Activated naive CD4-positive, alpha-beta T cell treated with anti-CD3 and anti-CD28 coated beads, Interleukin-2, amount 50 U/mL, for 24 hours (primary cell): ENCODE measurements at regions not wholly inside any gene's neighbourhood (a gene's known extent, or its start where the extent isn't known, plus 50 kb on each side); places are given as distances from the start of the nearest gene placed in this dataset.

Experiments
- H3K27ac Mint-ChIP-seq: one replicate; pipeline ENCODE4 v1.8.0; 2021; ENCODE audit warnings: mild to moderate bottlenecking, mixed read lengths
- H3K27me3 Mint-ChIP-seq: one replicate; pipeline ENCODE4 v1.8.0; 2021; ENCODE audit warnings: mixed read lengths
- H3K36me3 Mint-ChIP-seq: one replicate; pipeline ENCODE4 v1.8.0; 2021; ENCODE audit warnings: mixed read lengths
- H3K4me1 Mint-ChIP-seq: one replicate; pipeline ENCODE4 v1.8.0; 2021; ENCODE audit warnings: mixed read lengths
- H3K4me3 Mint-ChIP-seq: one replicate; pipeline ENCODE4 v1.8.0; 2021; ENCODE audit warnings: mild to moderate bottlenecking, mixed read lengths
- H3K9me3 Mint-ChIP-seq: one replicate; pipeline ENCODE4 v1.8.0; 2021; ENCODE audit warnings: mixed read lengths

DNA sequence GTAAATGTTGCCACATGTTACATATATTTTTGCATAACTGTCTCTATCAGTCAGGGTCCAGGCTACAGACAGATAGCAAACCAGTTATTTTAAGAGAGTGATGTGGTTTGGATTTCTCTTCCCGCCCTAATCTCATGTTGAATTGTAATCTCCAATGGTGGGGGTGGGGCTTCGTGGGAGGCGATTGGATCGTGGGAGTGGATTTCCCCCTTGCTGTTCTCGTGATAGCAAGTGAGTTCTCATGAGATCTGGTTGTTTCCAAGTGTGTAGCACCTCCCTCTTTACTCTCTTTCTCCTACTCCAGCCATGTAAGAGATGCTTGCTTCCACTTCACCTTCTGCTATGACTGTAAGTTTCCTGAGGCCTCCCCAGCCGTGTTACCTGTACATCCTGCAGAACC, 704.2 kb upstream of the TBX3 start:
- H3K36me3 Mint-ChIP-seq = no peaks in the 10 kb centered on the region
- H3K4me3 Mint-ChIP-seq = no peak overlapping the region
- no peaks in the 10 kb centered on the region for H3K27me3 Mint-ChIP-seq
- H3K9me3 Mint-ChIP-seq = peaks cover 8% of the 10 kb centered on the region
- H3K27ac Mint-ChIP-seq = no peak overlapping the region
- no peaks in the 10 kb centered on the region for H3K4me1 Mint-ChIP-seq

DNA sequence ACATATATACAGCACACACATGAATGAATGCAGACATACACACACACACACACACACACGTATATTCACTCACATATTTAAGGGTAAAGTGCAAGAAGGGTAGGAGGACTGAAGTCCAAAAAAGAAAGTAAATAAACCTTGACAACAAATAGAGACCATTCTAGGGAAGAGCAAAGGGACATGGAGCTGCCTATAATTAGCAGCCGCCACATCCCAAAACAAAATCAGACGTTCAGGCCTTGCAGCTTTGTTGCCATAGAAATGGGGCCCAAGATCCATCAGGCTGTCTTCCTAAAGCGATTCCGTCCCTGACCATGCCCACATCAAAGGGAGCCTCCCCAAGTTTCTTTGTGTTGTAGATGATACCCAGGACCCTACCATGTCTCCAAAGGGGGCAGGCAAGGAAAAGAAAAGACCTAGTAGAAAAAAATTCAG, 703.5 kb upstream of the TBX3 start:
- no peaks in the 10 kb centered on the region for H3K4me1 Mint-ChIP-seq
- no peaks in the 10 kb centered on the region for H3K36me3 Mint-ChIP-seq
- H3K4me3 Mint-ChIP-seq = no peak overlapping the region
- no peak overlapping the region for H3K27ac Mint-ChIP-seq
- H3K27me3 Mint-ChIP-seq = no peaks in the 10 kb centered on the region
- peaks cover 8% of the 10 kb centered on the region for H3K9me3 Mint-ChIP-seq

DNA sequence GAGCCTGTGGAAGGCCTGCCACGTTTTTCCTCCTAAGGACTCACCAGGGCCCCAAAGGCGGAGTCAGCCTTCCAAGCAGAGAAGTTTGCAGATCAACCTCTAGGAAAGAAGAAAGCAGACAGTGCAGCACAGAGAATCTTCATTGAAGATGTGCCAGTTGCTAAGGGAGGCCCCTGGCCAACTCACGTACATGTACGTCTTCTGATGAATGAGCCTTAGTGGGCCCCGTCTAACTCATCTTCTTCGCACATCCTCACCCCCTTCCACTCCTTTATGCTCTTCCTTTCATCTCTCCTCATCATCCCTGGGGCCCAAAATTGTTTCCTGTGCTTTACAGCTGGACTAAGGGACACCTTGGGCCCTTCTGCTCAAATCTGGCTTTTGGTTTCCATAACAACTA, 703.0 kb upstream of the TBX3 start:
- Mint-ChIP-seq H3K27ac (no peak overlapping the region), H3K9me3 (peaks cover 9% of the 10 kb centered on the region), H3K4me3 (no peak overlapping the region), H3K4me1 (no peaks in the 10 kb centered on the region), H3K36me3 (no peaks in the 10 kb centered on the region), H3K27me3 (peaks cover under 1% of the 10 kb centered on the region)

DNA sequence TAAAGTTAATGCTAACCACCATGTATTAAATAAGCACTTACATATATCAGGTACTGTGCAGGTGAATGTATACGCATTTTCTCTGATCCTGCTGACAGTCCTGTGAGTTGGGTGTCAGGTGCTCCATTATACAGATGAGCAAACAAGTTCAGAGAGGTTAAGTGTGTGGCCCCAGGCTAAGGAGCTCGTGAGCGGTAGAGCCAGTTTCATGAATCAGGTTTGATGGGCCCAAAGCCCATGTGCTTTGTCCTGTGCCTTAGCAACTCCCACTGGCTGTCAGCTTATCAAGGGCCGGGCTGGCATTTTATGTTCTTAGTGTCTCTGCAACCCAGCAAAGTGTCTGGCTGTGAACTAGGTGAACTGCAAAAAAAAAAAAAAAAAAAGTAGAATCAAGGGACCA, 701.2 kb upstream of the TBX3 start:
- no peaks in the 10 kb centered on the region for H3K4me1 Mint-ChIP-seq

DNA sequence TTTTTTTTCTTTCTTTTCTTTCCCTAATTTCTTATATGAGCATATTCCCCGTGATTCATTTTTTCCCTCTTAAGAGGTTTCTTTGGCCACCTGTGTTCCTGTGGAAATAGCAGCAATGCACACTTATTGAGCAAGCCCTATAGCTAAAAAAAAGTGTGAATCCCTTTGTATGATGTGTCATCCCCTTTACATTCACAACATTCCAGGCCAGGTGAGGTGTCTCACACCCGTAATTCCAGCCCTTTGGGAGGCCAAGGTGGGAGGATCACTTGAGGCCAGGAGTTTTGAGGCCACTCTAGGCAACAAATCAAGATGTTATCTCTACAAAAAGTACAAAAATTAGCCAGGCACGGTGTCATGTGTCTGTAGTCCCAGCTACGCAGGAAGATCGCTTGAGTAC, 700.4 kb upstream of the TBX3 start:
- H3K36me3 Mint-ChIP-seq = no peaks in the 10 kb centered on the region
- H3K4me1 Mint-ChIP-seq = no peaks in the 10 kb centered on the region
- H3K27ac Mint-ChIP-seq = no peak overlapping the region
- H3K4me3 Mint-ChIP-seq = no peak overlapping the region
- H3K9me3 Mint-ChIP-seq = peaks cover 4% of the 10 kb centered on the region
- H3K27me3 Mint-ChIP-seq = peaks cover 2% of the 10 kb centered on the region

More for the DNA sequence above, 701.2 kb upstream of the TBX3 start:
- Mint-ChIP-seq H3K9me3 (peaks cover 4% of the 10 kb centered on the region), H3K36me3 (no peaks in the 10 kb centered on the region), H3K4me3 (no peak overlapping the region), H3K27ac (no peak overlapping the region), H3K27me3 (peaks cover 2% of the 10 kb centered on the region)

DNA sequence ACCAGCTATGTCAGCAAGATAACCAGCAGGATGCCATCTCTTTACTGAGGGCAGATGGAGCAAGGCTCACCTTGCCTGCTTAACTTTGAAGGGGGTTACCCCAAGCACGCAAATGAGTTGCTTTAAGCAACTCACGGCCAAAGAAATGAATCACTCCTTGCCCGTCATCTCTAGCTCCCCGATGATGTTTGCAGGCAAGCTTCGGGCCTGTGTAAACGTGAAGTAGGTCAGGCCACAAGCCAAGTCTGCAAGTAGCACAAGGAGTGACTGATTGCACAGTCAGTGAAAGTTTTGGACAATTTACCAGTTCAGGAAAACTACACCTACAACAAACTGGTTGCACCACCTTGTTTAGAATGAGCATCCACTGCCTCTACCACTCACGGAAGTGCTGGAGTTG, 699.7 kb upstream of the TBX3 start:
- H3K27me3 Mint-ChIP-seq = peaks cover 2% of the 10 kb centered on the region
- no peak overlapping the region for H3K4me3 Mint-ChIP-seq
- no peak overlapping the region for H3K27ac Mint-ChIP-seq
- peaks cover 4% of the 10 kb centered on the region for H3K9me3 Mint-ChIP-seq
- H3K4me1 Mint-ChIP-seq = no peaks in the 10 kb centered on the region
- H3K36me3 Mint-ChIP-seq = no peaks in the 10 kb centered on the region

DNA sequence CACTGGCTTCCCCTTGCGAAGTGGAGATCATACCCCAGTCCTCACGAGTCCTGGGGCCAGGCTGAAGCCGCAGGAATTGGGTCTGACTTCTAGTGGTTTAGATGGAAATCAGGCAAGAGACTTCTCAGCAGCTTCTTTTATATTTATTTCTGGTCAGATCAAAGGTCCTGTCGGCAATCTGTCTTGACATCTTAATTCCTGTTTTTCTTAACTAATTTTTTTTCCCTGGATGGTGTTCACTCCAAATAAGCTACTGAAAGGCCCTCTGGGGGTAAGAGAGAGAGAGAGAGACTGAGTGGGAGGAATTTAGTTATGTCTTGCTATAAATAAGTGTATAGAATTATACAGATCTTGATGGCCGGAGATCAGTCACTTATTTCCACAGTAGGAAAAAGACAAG, 698.7 kb upstream of the TBX3 start:
- H3K27ac Mint-ChIP-seq = no peak overlapping the region
- H3K9me3 Mint-ChIP-seq = peaks cover 4% of the 10 kb centered on the region
- no peak overlapping the region for H3K4me3 Mint-ChIP-seq
- no peaks in the 10 kb centered on the region for H3K36me3 Mint-ChIP-seq
- peaks cover 2% of the 10 kb centered on the region for H3K27me3 Mint-ChIP-seq
- H3K4me1 Mint-ChIP-seq = no peaks in the 10 kb centered on the region

DNA sequence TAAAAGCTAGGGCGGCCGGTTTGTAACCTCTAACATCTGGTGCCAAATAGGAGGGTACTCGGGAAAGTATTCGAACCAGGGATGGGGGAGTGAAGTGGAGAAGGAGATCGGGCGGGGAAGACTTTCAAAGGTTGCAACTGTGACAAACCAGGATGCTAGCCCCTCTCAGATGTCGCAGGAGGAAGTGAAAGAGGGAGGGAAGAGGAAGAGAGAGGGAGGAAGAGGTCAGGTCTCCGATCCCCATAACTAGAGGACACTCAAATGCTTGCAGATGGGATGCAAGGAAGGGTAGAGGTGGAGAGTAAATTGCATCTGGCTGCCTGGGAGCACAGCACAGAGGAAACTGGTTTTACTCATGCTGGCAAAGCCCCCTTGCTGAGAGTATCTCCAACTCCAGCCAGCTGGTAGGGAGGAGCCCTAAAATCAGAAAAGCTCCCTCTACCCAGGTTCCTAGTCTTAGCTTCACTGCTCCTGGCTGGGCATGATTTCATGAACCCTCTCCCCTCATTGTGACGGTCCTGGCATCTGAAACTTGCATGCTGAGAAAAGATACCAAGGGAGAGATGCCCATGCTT, 696.7 kb upstream of the TBX3 start:
- Mint-ChIP-seq H3K27ac (no peak overlapping the region), H3K4me3 (no peak overlapping the region), H3K27me3 (peaks cover 2% of the 10 kb centered on the region), H3K9me3 (peaks cover 4% of the 10 kb centered on the region), H3K36me3 (no peaks in the 10 kb centered on the region), H3K4me1 (no peaks in the 10 kb centered on the region)

DNA sequence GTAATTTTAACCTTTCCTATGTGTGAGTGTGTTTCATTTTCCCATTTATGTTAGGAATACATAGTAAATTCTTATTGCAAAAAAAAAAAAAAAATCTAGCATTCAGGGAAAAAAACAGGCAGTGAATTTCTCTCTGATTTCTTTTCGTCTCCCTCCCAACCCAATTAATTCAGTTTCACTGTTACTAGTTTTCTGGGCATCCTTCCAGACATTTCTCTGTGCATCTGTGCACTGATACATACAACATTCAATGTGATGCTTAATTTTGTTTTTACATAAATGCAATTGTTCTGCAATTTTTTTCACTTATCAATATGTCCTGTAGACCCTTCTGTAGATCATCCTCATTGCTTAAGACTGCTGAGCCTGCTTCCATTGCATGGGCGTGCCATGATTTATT, 694.3 kb upstream of the TBX3 start:
- Mint-ChIP-seq H3K27ac (no peak overlapping the region), H3K4me1 (no peaks in the 10 kb centered on the region), H3K27me3 (peaks cover 2% of the 10 kb centered on the region), H3K9me3 (peaks cover 19% of the 10 kb centered on the region), H3K4me3 (no peak overlapping the region), H3K36me3 (no peaks in the 10 kb centered on the region)

DNA sequence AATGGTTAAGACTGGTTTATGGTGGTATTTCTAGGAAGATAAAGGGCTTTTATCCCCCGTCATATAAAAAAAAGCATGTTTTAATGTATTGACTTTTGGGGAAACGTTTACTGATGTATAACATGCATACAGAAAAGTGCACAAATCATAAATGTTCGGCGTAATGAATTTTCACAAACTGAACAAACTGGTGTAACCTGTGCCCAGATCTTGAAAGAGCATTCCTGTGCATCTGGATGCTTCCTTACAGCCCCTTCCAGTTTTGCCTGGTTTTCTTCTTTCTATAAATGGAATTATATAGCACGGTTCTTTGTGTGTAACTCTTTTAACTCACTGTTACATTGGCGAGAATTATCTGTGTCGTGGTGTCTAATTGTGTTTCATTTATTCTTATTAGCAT, 693.8 kb upstream of the TBX3 start:
- H3K9me3 Mint-ChIP-seq = peaks cover 19% of the 10 kb centered on the region
- no peak overlapping the region for H3K27ac Mint-ChIP-seq
- H3K27me3 Mint-ChIP-seq = peaks cover 2% of the 10 kb centered on the region
- H3K36me3 Mint-ChIP-seq = no peaks in the 10 kb centered on the region
- no peak overlapping the region for H3K4me3 Mint-ChIP-seq
- no peaks in the 10 kb centered on the region for H3K4me1 Mint-ChIP-seq

DNA sequence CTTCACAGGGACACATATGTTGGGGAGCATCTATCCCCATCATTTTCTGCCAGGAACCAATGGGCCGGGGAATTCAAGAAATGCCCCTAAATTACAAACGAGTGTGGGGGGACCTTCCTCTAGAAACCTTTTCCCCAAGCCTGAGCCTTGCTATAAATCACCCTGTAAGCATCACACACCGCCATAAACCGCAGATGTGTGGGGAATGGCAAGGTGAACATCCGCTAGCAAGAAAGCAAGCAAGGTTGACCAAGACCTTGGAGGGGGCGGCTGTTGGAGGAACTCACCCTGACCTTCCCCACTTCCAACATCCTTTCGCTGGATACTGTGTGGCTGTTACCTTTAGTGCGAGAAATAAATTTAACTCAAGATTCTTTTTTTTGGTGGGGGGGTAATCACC, 693.3 kb upstream of the TBX3 start:
- peaks cover 19% of the 10 kb centered on the region for H3K9me3 Mint-ChIP-seq
- H3K4me3 Mint-ChIP-seq = no peak overlapping the region
- H3K4me1 Mint-ChIP-seq = no peaks in the 10 kb centered on the region
- H3K27ac Mint-ChIP-seq = no peak overlapping the region
- H3K27me3 Mint-ChIP-seq = peaks cover 2% of the 10 kb centered on the region
- H3K36me3 Mint-ChIP-seq = no peaks in the 10 kb centered on the region

DNA sequence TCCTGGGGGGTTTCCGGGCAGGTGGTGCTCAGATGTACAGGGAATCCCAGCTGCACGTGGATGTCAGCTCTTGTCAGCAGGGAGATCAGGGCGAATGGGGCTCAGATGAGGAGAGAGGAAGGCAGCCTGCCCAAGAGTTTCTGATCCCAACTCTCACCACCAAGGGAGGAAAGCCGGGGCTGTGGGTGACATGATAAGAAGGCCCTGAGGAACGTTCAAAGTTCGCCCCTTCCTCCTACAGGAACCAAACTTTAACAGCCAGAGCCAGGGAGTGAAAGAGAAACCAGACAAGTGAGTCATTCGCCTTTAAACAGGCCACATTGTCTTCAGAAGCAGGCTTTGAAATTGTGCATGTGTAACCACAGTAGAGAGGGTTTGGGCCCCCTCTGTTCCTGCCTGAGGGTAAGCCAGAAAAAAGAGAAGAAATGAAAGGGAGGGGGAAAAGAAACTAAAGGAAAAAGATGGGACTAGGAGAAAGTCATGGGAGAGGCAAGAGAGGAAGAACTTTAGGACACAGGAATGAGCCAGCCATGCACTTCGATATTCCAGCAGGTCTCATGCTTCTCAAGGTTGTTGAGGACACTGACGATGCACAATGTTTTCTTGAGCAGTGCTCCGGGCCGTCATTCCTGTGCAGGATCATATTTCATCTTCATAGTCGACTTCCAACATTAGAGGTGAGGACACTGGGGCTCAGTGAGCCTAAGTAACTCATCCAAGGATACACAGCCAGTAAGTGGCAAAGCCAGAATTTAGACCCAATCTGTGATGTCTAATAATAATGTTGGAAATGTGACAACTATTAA, 691.4 kb upstream of the TBX3 start:
- H3K4me3 Mint-ChIP-seq = no peak overlapping the region
- peaks cover 15% of the 10 kb centered on the region for H3K9me3 Mint-ChIP-seq
- H3K27ac Mint-ChIP-seq = no peak overlapping the region
- H3K36me3 Mint-ChIP-seq = no peaks in the 10 kb centered on the region
- no peaks in the 10 kb centered on the region for H3K27me3 Mint-ChIP-seq
- no peaks in the 10 kb centered on the region for H3K4me1 Mint-ChIP-seq

DNA sequence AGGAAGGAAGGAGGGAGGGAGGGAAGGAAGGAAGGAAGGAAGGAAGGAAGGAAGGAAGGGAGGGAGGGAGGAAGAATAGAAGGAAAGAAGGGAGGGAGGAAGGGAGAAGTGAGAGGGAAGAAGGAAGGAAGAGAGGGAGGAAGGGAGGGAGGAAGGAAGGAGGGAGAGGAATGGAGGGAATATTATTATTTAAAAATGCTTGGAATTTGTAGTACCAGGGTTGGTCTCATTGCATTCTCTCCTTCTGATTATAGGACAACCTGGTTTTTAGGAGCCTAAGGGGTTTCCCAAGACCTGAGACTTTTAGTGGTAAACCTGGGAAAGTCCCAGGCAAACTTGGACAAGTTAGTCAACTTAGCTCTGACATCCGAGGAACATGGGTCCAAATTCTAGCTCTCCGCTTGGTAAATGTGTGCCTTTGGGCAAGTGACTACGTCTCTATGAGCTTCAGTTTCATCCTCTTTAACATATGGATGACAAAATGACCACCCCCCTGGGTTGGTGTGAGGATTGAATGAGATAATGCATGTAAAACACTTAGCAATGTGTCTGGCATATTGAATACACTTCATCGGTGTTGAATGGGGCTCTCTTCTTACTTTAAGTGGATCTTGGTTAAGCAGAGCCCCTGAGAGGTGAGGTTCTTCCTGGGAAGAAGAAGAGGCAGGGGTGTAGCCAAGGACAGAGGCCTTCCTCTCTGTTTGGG, 690.7 kb upstream of the TBX3 start:
- Mint-ChIP-seq H3K36me3 (no peaks in the 10 kb centered on the region), H3K9me3 (peaks cover 15% of the 10 kb centered on the region), H3K4me1 (no peaks in the 10 kb centered on the region), H3K27me3 (no peaks in the 10 kb centered on the region), H3K27ac (no peak overlapping the region), H3K4me3 (no peak overlapping the region)

DNA sequence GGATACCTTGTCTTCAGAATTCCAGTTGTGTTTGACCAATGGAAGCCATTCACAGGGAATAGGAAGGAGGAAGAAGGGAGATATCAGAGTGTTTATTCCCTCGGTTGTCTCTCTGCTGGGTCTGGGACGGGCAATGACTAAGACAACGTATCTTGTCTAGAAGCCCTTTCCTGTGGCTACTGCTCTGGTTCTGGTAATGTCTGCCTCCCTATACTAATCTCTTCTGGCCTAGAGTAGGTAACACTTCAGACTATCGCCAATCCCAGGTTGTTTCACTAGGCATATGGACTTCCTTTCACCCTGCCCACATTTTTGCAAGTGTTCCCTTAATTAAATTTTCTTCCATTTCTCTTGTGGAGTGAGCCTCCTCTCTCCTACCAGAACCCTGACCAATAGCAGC, 687.7 kb upstream of the TBX3 start:
- Mint-ChIP-seq H3K9me3 (peaks cover 15% of the 10 kb centered on the region), H3K27ac (no peak overlapping the region), H3K4me1 (no peaks in the 10 kb centered on the region), H3K4me3 (no peak overlapping the region), H3K27me3 (no peaks in the 10 kb centered on the region), H3K36me3 (no peaks in the 10 kb centered on the region)

DNA sequence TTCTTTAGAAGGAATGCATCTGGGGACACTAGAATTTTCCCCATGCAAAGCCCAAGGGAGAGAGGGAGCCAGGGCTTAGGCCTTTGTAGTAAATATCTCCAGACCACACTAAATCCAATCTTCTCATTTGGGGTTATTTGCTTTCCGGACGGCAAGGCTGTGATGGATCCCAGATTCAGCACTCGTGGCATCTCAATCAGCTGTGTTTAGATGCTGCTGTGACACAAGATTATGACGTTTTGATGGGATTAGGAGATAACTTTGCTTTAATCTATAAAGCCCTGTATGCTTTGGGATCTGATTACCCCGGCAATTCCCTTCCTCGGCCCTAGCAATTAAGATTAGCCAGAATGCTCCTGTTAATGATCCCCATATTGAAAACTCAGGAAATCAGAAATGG, 686.7 kb upstream of the TBX3 start:
- Mint-ChIP-seq H3K27ac (no peak overlapping the region), H3K27me3 (no peaks in the 10 kb centered on the region), H3K4me3 (no peak overlapping the region), H3K4me1 (no peaks in the 10 kb centered on the region), H3K36me3 (no peaks in the 10 kb centered on the region), H3K9me3 (peaks cover 15% of the 10 kb centered on the region)

DNA sequence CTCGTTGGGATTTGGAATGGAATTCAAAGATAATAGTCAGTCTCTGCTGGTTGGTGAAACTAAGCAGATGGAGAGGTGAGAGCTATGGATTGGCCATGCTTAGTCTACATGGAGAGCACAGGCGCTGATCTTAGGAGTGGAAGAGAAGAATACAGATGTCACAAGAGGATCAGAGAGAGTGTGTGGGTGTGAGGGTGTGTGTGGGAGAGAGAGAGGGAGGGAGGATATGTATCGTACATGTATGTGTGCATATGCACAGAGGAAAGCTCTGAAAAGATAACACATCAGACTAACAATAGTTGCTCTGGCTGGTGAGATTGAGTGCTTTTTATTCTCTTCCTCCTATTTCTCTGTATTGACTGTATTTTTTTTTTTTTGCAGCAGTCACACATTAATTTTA, 686.2 kb upstream of the TBX3 start:
- H3K4me1 Mint-ChIP-seq = no peaks in the 10 kb centered on the region
- H3K27ac Mint-ChIP-seq = no peak overlapping the region
- peaks cover 11% of the 10 kb centered on the region for H3K9me3 Mint-ChIP-seq
- H3K36me3 Mint-ChIP-seq = no peaks in the 10 kb centered on the region
- no peak overlapping the region for H3K4me3 Mint-ChIP-seq
- H3K27me3 Mint-ChIP-seq = no peaks in the 10 kb centered on the region
